PFSK-1 (cell line): ENCODE measurements at regions not wholly inside any gene's neighbourhood (a gene's known extent, or its start where the extent isn't known, plus 50 kb on each side); places are given as distances from the start of the nearest gene placed in this dataset.

Experiments
- FOXP2 ChIP-seq: optimal IDR thresholded peaks from 2 replicates; pipeline ENCODE3; 2011; ENCODE audit warnings: borderline replicate concordance, control low read depth, inconsistent platforms; ENCODE audit not compliant: insufficient read depth; ENCODE audit errors: extremely low read length, extremely low read depth
- POLR2AphosphoS5 ChIP-seq: IDR thresholded peaks from 2 replicates; pipeline ENCODE4 v1.6.1; 2012; ENCODE audit warnings: low read depth, mild to moderate bottlenecking, control low read depth, low read length, moderate library complexity
- SIN3A ChIP-seq: IDR thresholded peaks from 2 replicates; pipeline ENCODE4 v1.6.1; 2012; ENCODE audit warnings: mild to moderate bottlenecking, low read length, moderate library complexity, borderline replicate concordance; ENCODE audit not compliant: insufficient read depth
- TAF1 ChIP-seq: IDR thresholded peaks from 2 replicates; pipeline ENCODE4 v1.6.1; 2012; ENCODE audit warnings: low read length, control low read depth, borderline replicate concordance; ENCODE audit not compliant: insufficient read depth
- TF ChIP-seq, protein P1 (sequence below), 2 experiments: IDR thresholded peaks; 2 replicates each; pipeline versions ENCODE4 v1.6.1 to v1.8.0; 2011 to 2012; ENCODE audit warnings: low read depth in 2 of 2, low read length in 2 of 2, control low read depth in 1 of 2, inconsistent platforms in 1 of 2, mild to moderate bottlenecking in 1 of 2, moderate library complexity in 1 of 2; ENCODE audit not compliant: insufficient read depth in 1 of 2

DNA sequence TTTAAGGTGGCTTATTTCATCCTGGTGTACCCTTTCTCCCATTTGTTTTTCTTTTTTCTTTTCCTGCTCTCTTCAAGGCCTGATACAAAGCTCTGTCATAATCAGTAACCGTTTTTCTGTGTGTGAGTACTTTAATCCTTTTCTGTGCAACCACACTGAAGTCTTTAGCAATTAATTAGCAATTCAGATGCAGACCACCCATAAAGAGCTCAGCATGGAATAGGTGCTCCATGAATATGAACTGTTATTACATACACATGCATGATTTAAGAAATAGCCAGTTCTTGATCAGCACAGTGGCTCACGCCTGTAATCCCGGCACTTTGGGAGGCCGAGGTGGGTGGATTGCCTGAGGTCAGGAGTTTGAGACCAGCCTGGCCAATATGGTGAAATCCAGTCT lies 1386.6 kb downstream of the AACS start:
- TF ChIP-seq TAF1 (no peak), SIN3A (no peak), POLR2AphosphoS5 (no peak), FOXP2 (no peak)
- TF ChIP-seq, protein P1, sequence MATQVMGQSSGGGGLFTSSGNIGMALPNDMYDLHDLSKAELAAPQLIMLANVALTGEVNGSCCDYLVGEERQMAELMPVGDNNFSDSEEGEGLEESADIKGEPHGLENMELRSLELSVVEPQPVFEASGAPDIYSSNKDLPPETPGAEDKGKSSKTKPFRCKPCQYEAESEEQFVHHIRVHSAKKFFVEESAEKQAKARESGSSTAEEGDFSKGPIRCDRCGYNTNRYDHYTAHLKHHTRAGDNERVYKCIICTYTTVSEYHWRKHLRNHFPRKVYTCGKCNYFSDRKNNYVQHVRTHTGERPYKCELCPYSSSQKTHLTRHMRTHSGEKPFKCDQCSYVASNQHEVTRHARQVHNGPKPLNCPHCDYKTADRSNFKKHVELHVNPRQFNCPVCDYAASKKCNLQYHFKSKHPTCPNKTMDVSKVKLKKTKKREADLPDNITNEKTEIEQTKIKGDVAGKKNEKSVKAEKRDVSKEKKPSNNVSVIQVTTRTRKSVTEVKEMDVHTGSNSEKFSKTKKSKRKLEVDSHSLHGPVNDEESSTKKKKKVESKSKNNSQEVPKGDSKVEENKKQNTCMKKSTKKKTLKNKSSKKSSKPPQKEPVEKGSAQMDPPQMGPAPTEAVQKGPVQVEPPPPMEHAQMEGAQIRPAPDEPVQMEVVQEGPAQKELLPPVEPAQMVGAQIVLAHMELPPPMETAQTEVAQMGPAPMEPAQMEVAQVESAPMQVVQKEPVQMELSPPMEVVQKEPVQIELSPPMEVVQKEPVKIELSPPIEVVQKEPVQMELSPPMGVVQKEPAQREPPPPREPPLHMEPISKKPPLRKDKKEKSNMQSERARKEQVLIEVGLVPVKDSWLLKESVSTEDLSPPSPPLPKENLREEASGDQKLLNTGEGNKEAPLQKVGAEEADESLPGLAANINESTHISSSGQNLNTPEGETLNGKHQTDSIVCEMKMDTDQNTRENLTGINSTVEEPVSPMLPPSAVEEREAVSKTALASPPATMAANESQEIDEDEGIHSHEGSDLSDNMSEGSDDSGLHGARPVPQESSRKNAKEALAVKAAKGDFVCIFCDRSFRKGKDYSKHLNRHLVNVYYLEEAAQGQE (IDR thresholded peaks at IDR 0.05; ENCODE audit: insufficient read depth in 1 of 2, low read depth in 2 of 2, low read length in 2 of 2) = no peak
